ENCODE measurements at regions not wholly inside any gene's neighbourhood (a gene's known extent, or its start where the extent isn't known, plus 50 kb on each side); places are given as distances from the start of the nearest gene placed in this dataset.
"Not testable (repeated sequence)": the region's sequence is repeated elsewhere in the genome, so short reads cannot be mapped to it uniquely, and the experiment has no call there.

DNA sequence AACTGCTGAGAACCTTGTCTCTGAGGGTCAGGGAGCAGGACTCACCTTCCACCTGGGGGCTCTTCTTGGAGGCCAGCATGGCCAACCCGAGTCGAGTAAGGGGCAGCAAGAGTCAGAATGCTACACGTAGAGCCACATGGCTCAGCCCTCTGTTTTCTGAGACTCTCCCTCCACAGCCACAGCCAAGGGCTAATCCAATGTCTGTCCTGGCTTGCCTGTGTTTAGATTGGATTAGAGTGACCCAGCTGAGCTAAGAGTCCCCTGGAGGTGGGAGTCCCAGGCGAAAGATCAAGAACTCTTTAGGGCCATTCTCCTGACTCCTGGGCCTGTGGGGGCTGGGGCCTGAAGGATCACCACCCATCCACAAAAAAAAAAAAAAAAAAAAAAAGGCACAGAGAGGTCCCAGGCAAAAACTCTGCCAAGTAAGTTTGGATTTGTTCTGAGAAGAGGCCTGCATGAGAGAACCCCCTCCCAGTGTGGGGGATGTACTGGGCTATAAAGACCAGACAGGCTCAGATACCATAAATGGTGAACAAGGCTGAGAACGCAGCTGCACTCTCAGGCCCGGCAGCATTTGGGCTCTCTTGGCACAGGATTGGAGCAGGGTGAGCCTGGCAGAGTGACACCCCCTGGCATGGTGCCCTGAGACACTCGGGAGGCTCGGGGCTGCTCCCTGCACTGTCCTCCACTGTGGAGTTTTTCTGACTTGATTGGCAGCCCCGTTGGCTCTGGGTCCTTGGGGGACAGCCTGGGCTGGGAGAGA, 88.0 kb upstream of the OSBPL11 start:
- Histone ChIP-seq H3K79me2 (ENCODE audit: control insufficient read depth, low read length) (no peaks in the 10 kb centered on the region), H3F3A (ENCODE audit: control insufficient read depth, insufficient read depth) (no peaks in the 10 kb centered on the region), H3K4me2 (ENCODE audit: low read length) (no peak overlapping the region), H3K27ac (ENCODE audit: low read depth, low read length) (no peak overlapping the region), H3K9me2 (replicated peaks; ENCODE audit: control insufficient read depth, low read length) (no peaks in the 10 kb centered on the region), H3K27me3 (ENCODE audit: control insufficient read depth, low read length) (no peaks in the 10 kb centered on the region), H3K36me3 (ENCODE audit: control insufficient read depth, low read length) (no peaks in the 10 kb centered on the region), H3K9me3 (ENCODE audit: control insufficient read depth, insufficient read depth, low read length) (no peaks in the 10 kb centered on the region), H3K4me1 (ENCODE audit: control insufficient read depth, low read length) (no peaks in the 10 kb centered on the region), H3K4me3 (ENCODE audit: low read length) (no peak overlapping the region), H4K20me1 (ENCODE audit: control insufficient read depth, insufficient read depth, low read depth, low read length) (no peaks in the 10 kb centered on the region)
- TF ChIP-seq, protein P1, sequence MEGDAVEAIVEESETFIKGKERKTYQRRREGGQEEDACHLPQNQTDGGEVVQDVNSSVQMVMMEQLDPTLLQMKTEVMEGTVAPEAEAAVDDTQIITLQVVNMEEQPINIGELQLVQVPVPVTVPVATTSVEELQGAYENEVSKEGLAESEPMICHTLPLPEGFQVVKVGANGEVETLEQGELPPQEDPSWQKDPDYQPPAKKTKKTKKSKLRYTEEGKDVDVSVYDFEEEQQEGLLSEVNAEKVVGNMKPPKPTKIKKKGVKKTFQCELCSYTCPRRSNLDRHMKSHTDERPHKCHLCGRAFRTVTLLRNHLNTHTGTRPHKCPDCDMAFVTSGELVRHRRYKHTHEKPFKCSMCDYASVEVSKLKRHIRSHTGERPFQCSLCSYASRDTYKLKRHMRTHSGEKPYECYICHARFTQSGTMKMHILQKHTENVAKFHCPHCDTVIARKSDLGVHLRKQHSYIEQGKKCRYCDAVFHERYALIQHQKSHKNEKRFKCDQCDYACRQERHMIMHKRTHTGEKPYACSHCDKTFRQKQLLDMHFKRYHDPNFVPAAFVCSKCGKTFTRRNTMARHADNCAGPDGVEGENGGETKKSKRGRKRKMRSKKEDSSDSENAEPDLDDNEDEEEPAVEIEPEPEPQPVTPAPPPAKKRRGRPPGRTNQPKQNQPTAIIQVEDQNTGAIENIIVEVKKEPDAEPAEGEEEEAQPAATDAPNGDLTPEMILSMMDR (IDR thresholded peaks at IDR 0.05; ENCODE audit: low read depth, low read length, poor library complexity, severe bottlenecking): no peak
- TF ChIP-seq EZH2phosphoT487 (IDR thresholded peaks at IDR 0.05; ENCODE audit: borderline replicate concordance, low read length): no peak

DNA sequence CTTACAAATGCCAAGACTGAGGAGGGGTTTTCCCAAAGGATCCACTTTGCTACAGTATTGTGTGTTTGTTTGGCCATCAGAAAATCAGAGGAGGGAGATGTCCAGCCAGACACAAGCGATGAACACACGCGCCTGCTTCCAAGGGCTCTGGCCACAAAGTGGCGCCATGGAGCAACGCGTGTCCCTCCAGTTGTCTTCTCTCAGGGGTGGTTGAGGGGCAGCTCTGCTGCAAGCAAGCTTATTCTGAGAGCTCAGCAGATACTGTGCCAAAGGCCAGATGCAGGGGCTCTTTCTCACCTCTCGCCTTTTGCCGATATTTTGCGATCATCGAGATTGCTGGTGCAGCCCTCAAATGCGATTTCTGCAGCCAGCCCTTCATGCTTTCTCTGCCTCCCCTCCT, 88.9 kb upstream of the OSBPL11 start:
- no peaks in the 10 kb centered on the region for H3F3A ChIP-seq (ENCODE audit: control insufficient read depth, insufficient read depth)
- H3K27ac ChIP-seq (ENCODE audit: low read depth, low read length): no peak overlapping the region
- H3K36me3 ChIP-seq (ENCODE audit: control insufficient read depth, low read length): no peaks in the 10 kb centered on the region
- no peaks in the 10 kb centered on the region for H3K27me3 ChIP-seq (ENCODE audit: control insufficient read depth, low read length)
- no peak overlapping the region for H3K4me3 ChIP-seq (ENCODE audit: low read length)
- TF ChIP-seq, protein P1 (IDR thresholded peaks at IDR 0.05; ENCODE audit: low read depth, low read length, poor library complexity, severe bottlenecking): peak; percentile 30
- TF ChIP-seq EZH2phosphoT487 (IDR thresholded peaks at IDR 0.05; ENCODE audit: borderline replicate concordance, low read length): no peak
- H4K20me1 ChIP-seq (ENCODE audit: control insufficient read depth, insufficient read depth, low read depth, low read length): no peaks in the 10 kb centered on the region
- H3K9me3 ChIP-seq (ENCODE audit: control insufficient read depth, insufficient read depth, low read length): no peaks in the 10 kb centered on the region
- no peaks in the 10 kb centered on the region for H3K79me2 ChIP-seq (ENCODE audit: control insufficient read depth, low read length)
- H3K4me1 ChIP-seq (ENCODE audit: control insufficient read depth, low read length): no peaks in the 10 kb centered on the region
- no peak overlapping the region for H3K4me2 ChIP-seq (ENCODE audit: low read length)
- H3K9me2 ChIP-seq (replicated peaks; ENCODE audit: control insufficient read depth, low read length): no peaks in the 10 kb centered on the region

DNA sequence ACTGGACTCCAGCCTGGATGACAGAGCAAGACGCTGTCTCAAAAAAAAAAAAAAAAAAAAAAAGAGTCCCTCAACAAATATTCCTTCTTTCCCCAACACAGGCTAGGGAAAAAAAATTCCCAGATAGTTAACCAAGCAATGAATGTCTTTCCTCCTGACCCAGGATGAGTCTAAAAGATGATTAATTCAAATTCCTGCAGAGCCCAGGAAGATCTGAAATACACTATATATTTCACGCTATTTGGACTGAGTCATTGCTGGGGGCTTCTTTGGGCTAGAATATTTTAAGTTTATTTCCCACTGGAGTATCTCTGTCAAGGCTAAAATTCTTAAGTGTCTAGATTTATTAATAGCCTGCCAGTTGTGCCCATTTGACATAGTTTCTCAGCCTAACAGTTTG, 90.4 kb upstream of the OSBPL11 start:
- not testable (repeated sequence) for H3K4me3 ChIP-seq (ENCODE audit: low read length); H3K9me3 ChIP-seq (ENCODE audit: control insufficient read depth, insufficient read depth, low read length); H3K4me1 ChIP-seq (ENCODE audit: control insufficient read depth, low read length); H3K36me3 ChIP-seq (ENCODE audit: control insufficient read depth, low read length); H3K9me2 ChIP-seq (replicated peaks; ENCODE audit: control insufficient read depth, low read length); H3K79me2 ChIP-seq (ENCODE audit: control insufficient read depth, low read length); H3K4me2 ChIP-seq (ENCODE audit: low read length); H3K27me3 ChIP-seq (ENCODE audit: control insufficient read depth, low read length); H3K27ac ChIP-seq (ENCODE audit: low read depth, low read length); H4K20me1 ChIP-seq (ENCODE audit: control insufficient read depth, insufficient read depth, low read depth, low read length); H3F3A ChIP-seq (ENCODE audit: control insufficient read depth, insufficient read depth)

DNA sequence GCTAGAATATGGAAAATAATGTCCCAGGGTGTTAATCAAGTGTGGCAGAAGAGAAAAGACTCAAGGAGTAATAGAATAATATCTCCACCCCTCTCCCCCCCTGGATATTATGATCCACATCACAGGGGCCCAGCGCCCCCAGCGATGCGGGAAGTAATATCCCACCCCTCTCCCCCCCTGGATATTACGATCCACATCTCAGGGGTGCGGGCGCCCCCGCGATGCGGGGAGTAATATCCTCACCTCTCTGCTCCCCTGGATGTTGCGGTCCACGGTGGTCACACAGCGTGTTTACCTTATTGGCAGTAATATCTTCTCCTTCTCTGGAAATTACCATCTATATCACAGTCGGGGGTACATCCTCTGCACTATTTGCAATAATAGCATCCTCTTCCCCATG, 97.1 kb upstream of the OSBPL11 start:
- Histone ChIP-seq H4K20me1 (ENCODE audit: control insufficient read depth, insufficient read depth, low read depth, low read length) (no peaks in the 10 kb centered on the region), H3K4me2 (ENCODE audit: low read length) (no peak overlapping the region), H3K9me2 (replicated peaks; ENCODE audit: control insufficient read depth, low read length) (no peaks in the 10 kb centered on the region), H3K79me2 (ENCODE audit: control insufficient read depth, low read length) (no peaks in the 10 kb centered on the region), H3K4me1 (ENCODE audit: control insufficient read depth, low read length) (no peaks in the 10 kb centered on the region), H3K27me3 (ENCODE audit: control insufficient read depth, low read length) (no peaks in the 10 kb centered on the region), H3K27ac (ENCODE audit: low read depth, low read length) (no peak overlapping the region), H3K9me3 (ENCODE audit: control insufficient read depth, insufficient read depth, low read length) (no peaks in the 10 kb centered on the region), H3K4me3 (ENCODE audit: low read length) (no peak overlapping the region), H3F3A (ENCODE audit: control insufficient read depth, insufficient read depth) (no peaks in the 10 kb centered on the region), H3K36me3 (ENCODE audit: control insufficient read depth, low read length) (no peaks in the 10 kb centered on the region)
- TF ChIP-seq, protein P1 (IDR thresholded peaks at IDR 0.05; ENCODE audit: low read depth, low read length, poor library complexity, severe bottlenecking): no peak
- TF ChIP-seq EZH2phosphoT487 (IDR thresholded peaks at IDR 0.05; ENCODE audit: borderline replicate concordance, low read length): no peak
